GM19035 (cell line): ENCODE measurements at regions not wholly inside any gene's neighbourhood (a gene's known extent, or its start where the extent isn't known, plus 50 kb on each side); places are given as distances from the start of the nearest gene placed in this dataset.
A peak's percentile ranks its signal among the peaks of the same experiment; 100 is the strongest.
"Not testable (repeated sequence)": the region's sequence is repeated elsewhere in the genome, so short reads cannot be mapped to it uniquely, and the experiment has no call there.

Experiments used
- ATAC-seq: cut with Tn5 transposase; IDR thresholded peaks from one replicate; pipeline ENCODE4 v1.9.1; 2021; ENCODE audit not compliant: unreplicated experiment

- no peak for ATAC-seq
Observed at GRCh38 chr5:19258686-19259085, 729.3 kb downstream of the CDH18 start.

GRCh38 chr5:19261879-19262278 lies 726.1 kb downstream of the CDH18 start:
- no peak for ATAC-seq

GRCh38 chr5:19264821-19265220 lies 723.2 kb downstream of the CDH18 start:
- no peak for ATAC-seq

- no peak for ATAC-seq
Observed at GRCh38 chr5:19266791-19267190, 721.2 kb downstream of the CDH18 start.

- ATAC-seq = no peak
Observed at GRCh38 chr5:19270153-19270552, 717.8 kb downstream of the CDH18 start.

GRCh38 chr5:19274578-19274977 lies 713.4 kb downstream of the CDH18 start:
- ATAC-seq = no peak

- ATAC-seq = no peak
Observed at GRCh38 chr5:19285286-19285685, 702.7 kb downstream of the CDH18 start.

- not testable (repeated sequence) for ATAC-seq
Observed at GRCh38 chr5:19287548-19288277, 700.3 kb downstream of the CDH18 start.

- ATAC-seq = not testable (repeated sequence)
Observed at GRCh38 chr5:19288311-19288710, 699.7 kb downstream of the CDH18 start.

GRCh38 chr5:19297934-19298333 lies 690.1 kb downstream of the CDH18 start:
- ATAC-seq = no peak

GRCh38 chr5:19301271-19301670 lies 686.7 kb downstream of the CDH18 start:
- ATAC-seq = no peak

- ATAC-seq = no peak
Observed at GRCh38 chr5:19314840-19315239, 673.2 kb downstream of the CDH18 start.

- no peak for ATAC-seq
Observed at GRCh38 chr5:19319252-19319651, 668.7 kb downstream of the CDH18 start.

- peak; percentile 64 for ATAC-seq
Observed at GRCh38 chr5:19322716-19323485, 665.1 kb downstream of the CDH18 start.

- ATAC-seq = no peak
Observed at GRCh38 chr5:19334278-19334677, 653.7 kb downstream of the CDH18 start.

GRCh38 chr5:19342942-19343341 lies 645.1 kb downstream of the CDH18 start:
- no peak for ATAC-seq

- no peak for ATAC-seq
Observed at GRCh38 chr5:19352120-19352519, 635.9 kb downstream of the CDH18 start.

GRCh38 chr5:19369048-19369447 lies 619.0 kb downstream of the CDH18 start:
- ATAC-seq = no peak

GRCh38 chr5:19369561-19369960 lies 618.4 kb downstream of the CDH18 start:
- ATAC-seq = no peak

- ATAC-seq = no peak
Observed at GRCh38 chr5:19370655-19371386, 617.2 kb downstream of the CDH18 start.

GRCh38 chr5:19388391-19388790 lies 599.6 kb downstream of the CDH18 start:
- ATAC-seq = no peak

- no peak for ATAC-seq
Observed at GRCh38 chr5:19401032-19401431, 587.0 kb downstream of the CDH18 start.
